Ascending aorta (tissue), 2 donors: ENCODE measurements at regions not wholly inside any gene's neighbourhood (a gene's known extent, or its start where the extent isn't known, plus 50 kb on each side); places are given as distances from the start of the nearest gene placed in this dataset.

Experiments
- DNase-seq, 2 donors: peaks; one replicate each; pipeline ENCODE4 v3.0.0-alpha.2; 2019; ENCODE audit warnings: low spot score in 2 of 2
- H3K27ac ChIP-seq, 2 donors: fragments of 200-600 bp; sonication (generic); one replicate each; pipeline ENCODE4 v1.5.1; 2016 to 2017; ENCODE audit warnings: mild to moderate bottlenecking in 1 of 2
- H3K27me3 ChIP-seq: fragments of 200-600 bp; sonication (generic); one replicate; pipeline ENCODE4 v1.5.1; 2017
- H3K36me3 ChIP-seq, 2 donors: fragments of 200-600 bp; sonication (generic); one replicate each; pipeline ENCODE4 v1.5.1; 2016
- H3K4me1 ChIP-seq, 2 donors: fragments of 200-600 bp; sonication (generic); one replicate each; pipeline ENCODE4 v1.5.1; 2016 to 2017; ENCODE audit warnings: mild to moderate bottlenecking in 1 of 2
- H3K4me3 ChIP-seq, 2 donors: fragments of 200-600 bp; sonication (generic); one replicate each; pipeline ENCODE4 v1.5.1; 2016 to 2017; ENCODE audit warnings: mild to moderate bottlenecking in 1 of 2
- H3K9me3 ChIP-seq, 2 donors: fragments of 200-600 bp; sonication (generic); one replicate each; pipeline ENCODE4 v1.5.1; 2016
- intact Hi-C: fragments of 100-400 bp; cut with DNase I; formaldehyde crosslinking; loops from one replicate; pipeline ENCODE4 v1.15.1; 2023
- TF ChIP-seq, protein P1 (sequence below), 3 experiments: fragments of 200-600 bp in 2 of 3; fragments of 450-650 bp in 1 of 3; sonication (generic) in 2 of 3; IDR thresholded peaks; one replicate each; pipeline ENCODE4 v1.5.1; 2016 to 2019; ENCODE audit warnings: antibody characterized with exemption in 3 of 3, mild to moderate bottlenecking in 1 of 3, moderate library complexity in 1 of 3

DNA sequence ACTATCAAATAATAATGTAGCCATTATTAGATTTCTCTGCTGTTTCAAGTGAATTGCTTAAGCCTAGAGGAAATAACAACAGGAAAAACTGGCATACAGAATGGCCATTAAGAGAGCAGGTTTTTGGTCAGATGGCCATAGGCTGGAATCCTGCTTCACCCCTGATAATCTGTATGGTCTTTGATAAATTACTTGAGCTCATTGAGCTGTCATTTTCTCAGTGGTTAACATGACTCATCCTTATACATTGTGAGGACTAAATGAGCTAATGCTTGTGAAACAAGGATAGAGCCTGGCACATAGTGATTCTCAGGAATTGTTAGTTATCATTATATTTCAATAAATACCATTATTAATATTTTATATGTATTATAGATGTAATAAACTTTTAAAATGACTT is 516.5 kb downstream of the KIF4B start:
- Histone ChIP-seq H3K4me1 (no peaks in the 10 kb centered on the region), H3K36me3 (no peaks in the 10 kb centered on the region), H3K4me3 (no peak overlapping the region), H3K27ac (no peak overlapping the region), H3K9me3 (no peaks in the 10 kb centered on the region), H3K27me3 (no peaks in the 10 kb centered on the region)
- DNase-seq = no peak
- TF ChIP-seq, protein P1, sequence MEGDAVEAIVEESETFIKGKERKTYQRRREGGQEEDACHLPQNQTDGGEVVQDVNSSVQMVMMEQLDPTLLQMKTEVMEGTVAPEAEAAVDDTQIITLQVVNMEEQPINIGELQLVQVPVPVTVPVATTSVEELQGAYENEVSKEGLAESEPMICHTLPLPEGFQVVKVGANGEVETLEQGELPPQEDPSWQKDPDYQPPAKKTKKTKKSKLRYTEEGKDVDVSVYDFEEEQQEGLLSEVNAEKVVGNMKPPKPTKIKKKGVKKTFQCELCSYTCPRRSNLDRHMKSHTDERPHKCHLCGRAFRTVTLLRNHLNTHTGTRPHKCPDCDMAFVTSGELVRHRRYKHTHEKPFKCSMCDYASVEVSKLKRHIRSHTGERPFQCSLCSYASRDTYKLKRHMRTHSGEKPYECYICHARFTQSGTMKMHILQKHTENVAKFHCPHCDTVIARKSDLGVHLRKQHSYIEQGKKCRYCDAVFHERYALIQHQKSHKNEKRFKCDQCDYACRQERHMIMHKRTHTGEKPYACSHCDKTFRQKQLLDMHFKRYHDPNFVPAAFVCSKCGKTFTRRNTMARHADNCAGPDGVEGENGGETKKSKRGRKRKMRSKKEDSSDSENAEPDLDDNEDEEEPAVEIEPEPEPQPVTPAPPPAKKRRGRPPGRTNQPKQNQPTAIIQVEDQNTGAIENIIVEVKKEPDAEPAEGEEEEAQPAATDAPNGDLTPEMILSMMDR (IDR thresholded peaks at IDR 0.05) = no peak
- intact Hi-C loops = no loop called here

DNA sequence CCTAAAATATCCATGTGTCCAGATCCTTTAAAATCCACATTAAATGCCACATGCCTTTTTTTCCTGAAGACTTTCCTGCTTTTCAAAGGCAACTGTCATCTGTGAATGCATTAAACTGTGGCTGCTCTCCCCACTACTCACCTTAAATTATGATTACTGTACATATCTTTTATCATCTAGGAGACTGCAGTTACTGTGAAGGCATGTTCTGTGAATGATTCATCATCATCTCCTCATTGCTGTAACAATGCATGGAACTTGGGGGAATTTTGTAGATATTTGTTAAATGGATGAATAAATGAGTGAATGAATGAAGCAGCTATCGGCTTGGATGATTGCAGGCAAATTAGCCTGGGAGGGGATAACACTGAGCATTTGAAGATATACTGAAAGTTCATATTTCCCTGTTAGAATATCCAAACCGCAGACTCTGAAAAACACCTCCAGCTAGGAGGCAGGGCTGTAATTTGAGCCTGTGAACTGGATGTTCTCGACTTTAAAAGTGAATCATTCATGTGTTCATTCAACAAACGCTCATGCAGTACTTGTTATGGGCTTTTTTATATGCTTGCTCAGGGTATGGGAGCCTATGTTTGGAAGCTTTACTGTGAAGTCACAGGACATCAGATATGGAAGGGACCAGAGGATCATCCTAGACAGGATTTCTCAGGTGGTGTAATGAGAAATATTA is 519.2 kb downstream of the KIF4B start:
- no peak overlapping the region for H3K4me3 ChIP-seq
- H3K9me3 ChIP-seq = no peaks in the 10 kb centered on the region
- no peak overlapping the region for H3K27ac ChIP-seq
- H3K4me1 ChIP-seq = no peaks in the 10 kb centered on the region
- no peak for DNase-seq
- no peaks in the 10 kb centered on the region for H3K36me3 ChIP-seq
- H3K27me3 ChIP-seq = no peaks in the 10 kb centered on the region
- TF ChIP-seq, protein P1 (IDR thresholded peaks at IDR 0.05) = no peak
- intact Hi-C loops = no loop called here

DNA sequence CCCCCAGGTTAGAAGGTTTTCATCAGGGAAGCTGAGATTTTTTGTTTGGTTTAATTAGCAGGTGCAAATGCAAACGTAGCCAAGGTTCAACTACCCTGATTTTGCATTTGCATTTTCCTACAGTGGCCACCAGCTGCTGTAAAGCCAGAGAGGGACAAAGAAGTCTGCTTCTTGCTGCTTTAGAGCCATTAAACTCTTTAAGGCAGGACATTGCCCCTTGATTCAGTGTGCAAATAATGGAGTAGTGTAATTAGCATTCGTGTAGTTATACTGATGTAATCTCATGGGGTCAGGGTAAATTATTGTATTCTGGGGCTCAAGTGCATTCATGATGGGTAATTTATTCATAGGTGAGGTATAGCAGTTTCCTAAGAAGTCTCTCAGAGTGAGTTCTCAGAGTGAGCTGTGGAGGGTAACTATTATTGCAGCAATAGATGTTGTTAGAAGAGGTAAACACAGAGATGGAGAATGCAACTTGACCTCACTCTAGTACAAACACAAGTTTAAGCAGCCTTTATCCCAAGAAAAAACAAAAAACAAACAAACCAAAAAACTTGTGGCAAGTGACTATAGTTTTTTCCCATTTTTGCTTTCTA is 526.5 kb downstream of the KIF4B start:
- Histone ChIP-seq H3K9me3 (no peaks in the 10 kb centered on the region), H3K27ac (no peak overlapping the region), H3K4me1 (no peaks in the 10 kb centered on the region), H3K27me3 (no peaks in the 10 kb centered on the region), H3K4me3 (no peak overlapping the region), H3K36me3 (no peaks in the 10 kb centered on the region)
- TF ChIP-seq, protein P1 (IDR thresholded peaks at IDR 0.05) = no peak
- no peak for DNase-seq
- intact Hi-C loops = no loop called here

DNA sequence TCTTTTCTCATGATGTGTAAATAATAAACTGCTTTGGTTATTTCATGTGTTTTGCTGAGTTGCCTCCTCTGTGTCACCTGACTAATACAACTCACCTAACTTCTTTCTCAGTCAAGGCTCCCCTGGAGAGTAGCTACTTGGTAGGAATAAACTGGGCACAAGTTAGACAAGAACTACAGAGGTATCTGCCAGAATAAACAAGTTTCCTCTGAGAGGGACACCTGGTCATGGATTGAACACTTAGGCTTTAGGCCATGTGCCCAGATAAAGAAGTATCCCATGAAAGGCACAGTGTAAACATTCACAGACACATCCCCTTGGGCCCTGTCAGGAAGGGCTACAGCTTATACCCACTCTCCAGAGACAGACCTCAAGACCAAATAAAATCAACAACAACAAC is 532.5 kb downstream of the KIF4B start:
- Histone ChIP-seq H3K9me3 (no peaks in the 10 kb centered on the region), H3K4me3 (no peak overlapping the region), H3K4me1 (no peaks in the 10 kb centered on the region), H3K27me3 (no peaks in the 10 kb centered on the region), H3K27ac (no peak overlapping the region), H3K36me3 (no peaks in the 10 kb centered on the region)
- intact Hi-C loops = no loop called here
- DNase-seq = no peak
- TF ChIP-seq, protein P1 (IDR thresholded peaks at IDR 0.05) = no peak

DNA sequence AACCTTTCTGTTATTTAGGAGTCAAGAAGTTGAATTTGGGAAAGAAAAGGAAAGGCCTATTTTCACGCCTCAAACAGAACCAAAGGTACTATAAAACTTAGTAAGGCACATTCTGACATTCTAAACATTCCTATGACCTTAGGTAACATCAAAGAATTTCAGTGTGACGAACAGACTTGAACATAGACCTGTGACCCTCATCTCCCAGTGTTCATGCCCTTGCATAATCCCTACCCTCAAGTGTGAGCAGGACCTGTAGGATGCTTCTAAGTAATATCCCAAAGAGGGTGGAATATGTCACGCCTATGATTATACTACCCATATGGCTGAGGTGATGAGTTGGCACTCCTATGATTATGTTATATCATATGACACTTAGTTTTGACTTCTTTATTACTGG is 540.9 kb downstream of the KIF4B start:
- TF ChIP-seq, protein P1 (IDR thresholded peaks at IDR 0.05) = no peak
- H3K9me3 ChIP-seq = no peaks in the 10 kb centered on the region
- H3K27me3 ChIP-seq = no peaks in the 10 kb centered on the region
- no peak overlapping the region for H3K27ac ChIP-seq
- intact Hi-C loops = no loop called here
- no peaks in the 10 kb centered on the region for H3K36me3 ChIP-seq
- no peak overlapping the region for H3K4me3 ChIP-seq
- H3K4me1 ChIP-seq = no peaks in the 10 kb centered on the region
- no peak for DNase-seq
